ENCODE measurements at regions not wholly inside any gene's neighbourhood (a gene's known extent, or its start where the extent isn't known, plus 50 kb on each side); places are given as distances from the start of the nearest gene placed in this dataset.
"Not testable (repeated sequence)": the region's sequence is repeated elsewhere in the genome, so short reads cannot be mapped to it uniquely, and the experiment has no call there.

DNA sequence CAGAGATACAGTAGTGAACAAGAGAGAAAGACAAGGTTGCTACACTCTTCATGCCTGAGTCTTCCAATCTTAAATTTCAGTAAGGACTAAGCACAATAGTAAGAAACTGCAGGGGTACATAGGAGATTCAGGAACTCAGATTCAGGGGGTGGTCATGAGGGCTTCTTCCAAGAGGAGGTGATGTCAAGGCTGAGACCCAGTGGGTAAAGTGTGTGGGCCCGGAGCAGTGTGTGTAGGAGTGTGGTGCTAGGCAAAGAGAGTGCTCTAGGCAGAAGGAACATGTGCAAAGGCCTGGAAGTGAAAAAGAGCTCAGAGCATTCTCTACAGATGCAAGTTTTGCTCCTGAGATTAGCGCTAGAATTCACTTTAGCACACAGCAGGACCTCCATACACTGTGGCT, 102.9 kb upstream of the SPATA12 start:
- TF ChIP-seq, protein P1, sequence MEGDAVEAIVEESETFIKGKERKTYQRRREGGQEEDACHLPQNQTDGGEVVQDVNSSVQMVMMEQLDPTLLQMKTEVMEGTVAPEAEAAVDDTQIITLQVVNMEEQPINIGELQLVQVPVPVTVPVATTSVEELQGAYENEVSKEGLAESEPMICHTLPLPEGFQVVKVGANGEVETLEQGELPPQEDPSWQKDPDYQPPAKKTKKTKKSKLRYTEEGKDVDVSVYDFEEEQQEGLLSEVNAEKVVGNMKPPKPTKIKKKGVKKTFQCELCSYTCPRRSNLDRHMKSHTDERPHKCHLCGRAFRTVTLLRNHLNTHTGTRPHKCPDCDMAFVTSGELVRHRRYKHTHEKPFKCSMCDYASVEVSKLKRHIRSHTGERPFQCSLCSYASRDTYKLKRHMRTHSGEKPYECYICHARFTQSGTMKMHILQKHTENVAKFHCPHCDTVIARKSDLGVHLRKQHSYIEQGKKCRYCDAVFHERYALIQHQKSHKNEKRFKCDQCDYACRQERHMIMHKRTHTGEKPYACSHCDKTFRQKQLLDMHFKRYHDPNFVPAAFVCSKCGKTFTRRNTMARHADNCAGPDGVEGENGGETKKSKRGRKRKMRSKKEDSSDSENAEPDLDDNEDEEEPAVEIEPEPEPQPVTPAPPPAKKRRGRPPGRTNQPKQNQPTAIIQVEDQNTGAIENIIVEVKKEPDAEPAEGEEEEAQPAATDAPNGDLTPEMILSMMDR (IDR thresholded peaks at IDR 0.05; ENCODE audit: insufficient read depth, missing control alignments) = no peak
- FAIRE-seq (no peak), DNase-seq (ENCODE audit: insufficient read length, low spot score) (no peak)

DNA sequence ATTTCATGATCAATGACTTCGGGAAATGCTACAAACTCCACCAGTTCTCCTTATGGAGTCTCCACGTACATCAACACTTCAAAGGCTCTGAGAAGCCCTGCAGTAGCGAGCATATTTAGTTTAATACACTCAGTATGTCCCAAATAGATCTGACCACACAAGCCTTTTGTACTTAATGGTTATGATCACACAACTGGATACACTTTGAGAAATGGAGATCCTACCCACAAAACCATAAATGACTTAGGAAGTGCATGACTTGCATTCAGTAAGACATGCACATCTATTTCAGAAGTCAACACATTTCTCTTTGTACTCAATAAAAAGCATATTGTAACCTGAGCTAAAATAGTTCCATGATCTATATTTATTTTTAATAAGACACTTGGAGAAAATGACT, 103.6 kb upstream of the SPATA12 start:
- TF ChIP-seq, protein P1 (IDR thresholded peaks at IDR 0.05; ENCODE audit: insufficient read depth, missing control alignments) = no peak
- DNase-seq (ENCODE audit: insufficient read length, low spot score) (no peak), FAIRE-seq (no peak)

DNA sequence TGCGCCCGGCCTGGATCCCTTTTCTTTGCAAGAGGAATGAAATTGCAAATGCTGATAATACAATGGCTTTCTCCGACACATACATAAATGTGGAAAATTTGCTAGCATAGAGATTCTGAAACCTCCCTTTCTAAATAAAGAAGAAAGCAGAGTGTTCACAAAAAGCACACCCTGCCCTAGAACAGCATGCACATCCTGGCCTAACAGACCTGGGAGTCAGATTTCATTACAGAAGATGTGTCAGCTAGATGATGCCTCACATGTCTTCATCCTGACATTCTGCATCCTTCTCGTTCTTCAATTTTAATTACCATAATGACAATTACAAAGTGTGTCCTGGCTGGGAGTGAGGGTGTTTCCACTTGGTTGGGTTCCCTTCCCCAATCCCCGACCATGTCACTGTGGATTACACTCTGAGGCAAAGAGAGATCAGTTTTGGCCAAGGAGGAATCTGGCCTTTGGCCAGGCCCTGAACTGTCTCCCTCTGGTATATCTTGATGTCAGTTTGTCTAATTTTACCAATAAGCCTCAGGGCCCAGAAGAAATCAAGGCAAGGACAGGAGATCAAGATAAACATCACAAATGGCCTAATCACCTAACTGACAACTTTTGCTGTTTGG, 104.9 kb upstream of the SPATA12 start:
- TF ChIP-seq, protein P1 (IDR thresholded peaks at IDR 0.05; ENCODE audit: insufficient read depth, missing control alignments) = no peak
- no peak for FAIRE-seq

DNA sequence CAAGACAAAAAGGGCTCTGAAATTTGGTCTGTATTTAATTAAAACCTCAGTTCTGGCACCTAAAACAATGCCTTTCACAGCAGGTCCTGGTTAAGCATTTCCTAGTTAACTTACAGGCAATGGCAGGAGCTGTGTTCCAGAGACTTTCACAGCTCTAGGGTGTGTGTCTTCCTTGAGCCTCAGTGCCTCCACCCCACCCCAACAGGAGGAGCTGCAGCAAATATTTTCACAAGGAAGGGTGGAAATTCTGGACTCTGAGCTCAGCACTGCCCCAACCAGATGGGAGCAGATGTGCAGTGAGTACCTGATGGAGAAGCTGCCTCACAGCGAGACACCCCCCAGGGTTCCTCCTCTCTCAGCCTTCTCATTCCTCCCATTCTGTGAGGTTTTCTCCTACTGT, 106.3 kb upstream of the SPATA12 start:
- no peak for DNase-seq (ENCODE audit: insufficient read length, low spot score)
- no peak for FAIRE-seq
- TF ChIP-seq, protein P1 (IDR thresholded peaks at IDR 0.05; ENCODE audit: insufficient read depth, missing control alignments) = no peak

More for the DNA sequence above, 104.9 kb upstream of the SPATA12 start:
- no peak for DNase-seq (ENCODE audit: insufficient read length, low spot score)

DNA sequence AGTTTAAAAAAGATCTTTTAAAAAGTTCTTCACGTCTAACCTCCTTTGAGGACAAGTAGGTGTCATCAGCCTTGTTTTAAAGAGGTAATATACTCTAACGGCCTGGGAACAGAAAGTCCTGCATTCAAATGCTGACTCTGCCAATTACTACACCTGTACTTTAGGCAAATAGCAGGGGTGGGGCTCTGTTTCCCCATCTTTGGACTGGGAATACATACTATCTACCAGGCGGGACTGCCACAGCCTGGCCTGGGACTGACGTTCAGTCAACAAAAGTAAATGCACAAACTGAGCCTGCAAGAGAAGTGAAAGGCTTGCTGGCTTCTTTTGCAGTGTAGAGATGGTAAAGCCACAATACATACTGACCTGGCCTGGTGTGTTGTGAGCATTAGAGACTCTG, 107.6 kb upstream of the SPATA12 start:
- TF ChIP-seq, protein P1 (IDR thresholded peaks at IDR 0.05; ENCODE audit: insufficient read depth, missing control alignments) = no peak
- DNase-seq (ENCODE audit: insufficient read length, low spot score) (no peak), FAIRE-seq (no peak)

DNA sequence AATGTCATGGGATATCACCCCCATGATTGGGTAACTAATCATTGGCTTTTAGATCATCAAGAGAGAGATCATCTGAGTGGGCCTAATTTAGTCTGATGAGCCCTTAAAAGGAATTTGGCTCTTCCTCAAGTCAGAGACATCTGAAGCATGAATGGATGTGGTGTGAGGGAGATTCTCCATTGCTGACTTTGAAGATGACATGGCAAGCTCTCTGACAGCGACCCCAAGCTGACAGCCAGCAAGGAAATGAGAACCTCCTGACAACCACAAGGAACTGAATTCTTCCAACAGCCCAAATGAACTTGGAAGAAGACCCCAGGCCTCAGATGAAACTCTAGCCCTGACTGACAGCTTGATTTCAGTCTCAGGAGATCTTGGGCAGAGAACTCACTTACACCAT, 108.4 kb upstream of the SPATA12 start:
- DNase-seq (ENCODE audit: insufficient read length, low spot score) = no peak
- FAIRE-seq = no peak
- TF ChIP-seq, protein P1 (IDR thresholded peaks at IDR 0.05; ENCODE audit: insufficient read depth, missing control alignments) = no peak

DNA sequence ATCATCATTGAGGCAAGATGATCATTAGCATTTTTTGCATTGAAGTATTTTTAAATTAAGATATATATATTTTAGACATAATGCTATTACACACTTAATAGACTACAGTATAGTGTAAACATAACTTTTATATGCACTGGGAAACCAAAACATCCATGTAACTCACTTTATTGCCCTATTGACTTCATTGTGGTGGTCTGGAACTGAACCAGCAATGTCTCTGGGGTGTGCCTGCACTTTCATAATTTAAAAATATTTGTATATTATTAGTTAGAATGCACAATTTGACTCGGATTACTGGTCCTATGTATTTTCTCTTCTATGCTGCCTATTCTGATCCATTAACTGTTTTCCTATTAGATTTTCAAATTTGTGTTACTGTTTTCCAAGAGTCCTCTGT, 109.1 kb upstream of the SPATA12 start:
- TF ChIP-seq, protein P1 (IDR thresholded peaks at IDR 0.05; ENCODE audit: insufficient read depth, missing control alignments) = no peak
- DNase-seq (ENCODE audit: insufficient read length, low spot score) = no peak
- FAIRE-seq = no peak

DNA sequence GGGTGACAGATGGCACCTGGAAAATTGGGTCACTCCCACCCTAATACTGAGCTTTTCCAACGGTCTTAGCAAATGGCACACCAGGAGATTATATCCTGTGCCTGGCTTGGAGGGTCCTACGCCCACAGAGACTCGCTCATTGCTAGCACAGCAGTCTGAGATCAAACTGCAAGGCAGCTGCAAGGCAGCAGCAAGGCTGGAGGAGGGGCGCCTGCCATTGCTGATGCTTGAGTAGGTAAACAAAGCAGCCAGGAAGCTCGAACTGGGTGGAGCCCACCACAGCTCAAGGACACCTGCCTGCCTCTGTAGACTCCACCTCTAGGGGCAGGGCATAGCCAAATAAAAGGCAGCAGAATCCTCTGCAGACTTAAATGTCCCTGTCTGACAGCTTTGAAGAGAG, 115.1 kb upstream of the SPATA12 start:
- not testable (repeated sequence) for FAIRE-seq; DNase-seq (ENCODE audit: insufficient read length, low spot score)
